Subcutaneous abdominal adipose tissue (tissue), 5 donors: ENCODE measurements at regions not wholly inside any gene's neighbourhood (a gene's known extent, or its start where the extent isn't known, plus 50 kb on each side); places are given as distances from the start of the nearest gene placed in this dataset.

Experiments
- H3K27ac ChIP-seq: one replicate; pipeline ENCODE4 v1.7.0; 2013; ENCODE audit warnings: low read depth, mild to moderate bottlenecking, inconsistent platforms, low read length, moderate library complexity
- H3K27me3 ChIP-seq, 5 donors: one replicate each; pipeline ENCODE4 v1.7.0; 2013; ENCODE audit warnings: low read length in 5 of 5, inconsistent platforms in 1 of 5; ENCODE audit not compliant: control insufficient read depth in 5 of 5, insufficient read depth in 4 of 5
- H3K36me3 ChIP-seq, 5 donors: one replicate each; pipeline ENCODE4 v1.7.0; 2013; ENCODE audit warnings: low read length in 5 of 5; ENCODE audit not compliant: control insufficient read depth in 5 of 5, insufficient read depth in 5 of 5
- H3K4me1 ChIP-seq, 5 donors: one replicate each; pipeline ENCODE4 v1.7.0; 2013; ENCODE audit warnings: low read length in 5 of 5, mild to moderate bottlenecking in 3 of 5, moderate library complexity in 1 of 5; ENCODE audit not compliant: control insufficient read depth in 5 of 5, insufficient read depth in 5 of 5
- H3K4me3 ChIP-seq, 5 donors: one replicate each; pipeline ENCODE4 v1.7.0; 2013; ENCODE audit warnings: low read length in 5 of 5, low read depth in 1 of 5
- H3K9ac ChIP-seq, 5 donors: one replicate each; pipeline ENCODE4 v1.7.0; 2013; ENCODE audit warnings: low read length in 5 of 5, mild to moderate bottlenecking in 4 of 5, moderate library complexity in 3 of 5
- H3K9me3 ChIP-seq, 5 donors: one replicate each; pipeline ENCODE4 v1.7.0; 2013; ENCODE audit warnings: low read length in 5 of 5; ENCODE audit not compliant: control insufficient read depth in 5 of 5
- donor health status: healthy.
- donor health status: healthy.
- donor health status: healthy.
- donor health status: healthy.
- donor health status: healthy.

DNA sequence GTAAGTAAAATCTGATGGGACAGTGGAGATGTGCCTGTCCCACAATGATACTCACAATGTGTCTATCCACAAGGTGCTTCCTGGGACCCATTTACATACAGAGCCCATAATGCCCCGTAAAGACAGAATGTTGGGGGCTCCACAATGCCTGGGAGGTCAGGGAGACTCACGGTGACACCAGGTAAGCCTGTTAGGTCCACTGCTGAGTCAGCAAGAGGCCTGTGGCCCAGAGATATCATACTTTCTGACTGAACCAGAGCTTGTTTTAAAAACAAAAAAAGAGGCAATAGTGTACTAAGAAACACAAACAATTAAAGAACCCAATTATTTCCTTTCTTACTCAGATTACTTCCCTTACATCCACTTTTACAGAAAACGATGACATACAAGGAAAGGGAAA lies 771.1 kb upstream of the ID2 start:
- Histone ChIP-seq H3K9ac (no peak overlapping the region), H3K27me3 (no peaks in the 10 kb centered on the region), H3K4me3 (no peak overlapping the region), H3K9me3 (no peaks in the 10 kb centered on the region), H3K27ac (no peak overlapping the region), H3K4me1 (peaks cover 0 to 7% (median 5%) of the 10 kb centered on the region in 5 donors), H3K36me3 (no peaks in the 10 kb centered on the region)

DNA sequence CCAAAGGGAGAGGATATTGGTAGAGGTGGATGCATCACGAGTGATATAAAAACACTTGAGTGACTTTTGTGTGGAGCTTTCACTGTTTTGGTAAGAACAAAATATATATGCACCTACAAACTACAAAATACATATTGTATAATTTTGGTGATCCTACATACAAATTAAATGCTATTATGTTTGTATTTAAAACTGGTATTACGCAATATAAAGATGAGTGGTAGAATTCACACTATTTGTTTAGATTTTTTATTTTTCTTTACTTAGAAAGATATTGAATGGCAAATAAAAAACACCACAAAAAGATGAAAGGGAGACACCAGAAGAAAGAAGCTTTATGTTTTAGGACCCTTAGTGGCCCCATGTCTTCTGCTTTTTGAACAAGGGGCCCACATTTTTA lies 770.7 kb upstream of the ID2 start:
- H3K9ac ChIP-seq, result no peak overlapping the region
- H3K9me3 ChIP-seq, result no peaks in the 10 kb centered on the region
- H3K4me1 ChIP-seq, result peaks cover 0 to 8% (median 6%) of the 10 kb centered on the region in 5 donors
- no peaks in the 10 kb centered on the region for H3K36me3 ChIP-seq
- no peak overlapping the region for H3K4me3 ChIP-seq
- no peak overlapping the region for H3K27ac ChIP-seq
- H3K27me3 ChIP-seq, result no peaks in the 10 kb centered on the region

DNA sequence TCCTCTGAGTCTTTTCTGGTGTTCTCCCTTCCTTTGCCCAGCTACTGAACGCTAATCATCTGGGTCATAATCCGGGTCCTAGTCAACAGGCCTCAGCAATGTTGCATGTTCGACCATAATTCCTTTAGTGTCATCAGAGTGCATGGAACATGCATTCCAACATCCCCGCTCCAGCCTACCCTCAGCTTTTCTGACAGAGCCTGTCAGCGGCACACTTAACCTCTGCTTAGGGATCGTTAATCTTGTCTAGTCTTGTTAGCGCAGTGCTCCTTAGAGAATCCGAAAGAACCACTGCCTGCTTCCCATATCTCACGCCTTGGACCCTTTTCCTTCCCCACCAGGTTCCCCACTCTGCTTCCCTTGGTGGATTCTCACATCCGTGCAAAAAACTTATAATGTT lies 767.9 kb upstream of the ID2 start:
- Histone ChIP-seq H3K4me1 (peaks cover 0 to 8% (median 6%) of the 10 kb centered on the region in 5 donors), H3K36me3 (no peaks in the 10 kb centered on the region), H3K4me3 (no peak overlapping the region), H3K9ac (no peak overlapping the region), H3K27me3 (no peaks in the 10 kb centered on the region), H3K9me3 (no peaks in the 10 kb centered on the region), H3K27ac (no peak overlapping the region)

DNA sequence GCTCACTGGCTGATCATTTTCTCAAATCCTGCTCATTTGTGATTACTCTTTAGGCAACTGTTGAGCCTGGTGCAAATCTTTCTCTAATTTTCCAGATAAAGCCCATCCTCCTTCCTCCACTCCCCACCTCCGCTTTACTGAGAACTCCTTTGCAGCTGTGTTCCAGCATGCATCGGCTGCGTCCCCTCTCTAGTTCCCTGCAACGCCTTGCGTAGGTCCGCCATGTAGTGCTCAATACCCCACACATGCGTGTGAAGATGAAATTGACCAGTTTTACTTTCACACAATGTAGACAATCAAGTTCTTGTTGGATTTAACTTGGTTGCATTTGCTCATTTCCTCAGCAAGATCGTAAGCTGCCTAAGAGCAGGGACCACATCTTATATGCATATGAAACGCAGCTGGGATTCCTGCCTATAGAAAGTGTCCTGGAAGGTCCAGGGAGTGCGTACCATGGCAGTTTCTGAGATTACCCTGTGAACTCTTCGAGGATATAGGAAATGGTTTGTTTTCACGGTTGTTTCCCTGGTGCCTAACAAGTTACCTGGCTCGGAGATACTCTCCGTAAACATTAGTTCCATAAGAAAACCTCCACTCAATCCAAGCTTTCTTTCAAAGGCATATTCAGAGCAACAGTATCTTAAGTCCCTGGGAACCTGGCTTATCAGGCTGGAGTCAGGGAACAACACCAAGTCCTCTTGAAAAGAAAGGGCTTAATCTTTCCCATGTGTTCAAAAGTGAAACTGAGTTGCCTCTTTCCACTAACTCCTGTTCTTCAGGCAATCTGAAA lies 766.4 kb upstream of the ID2 start:
- Histone ChIP-seq H3K4me1 (peaks cover 0 to 8% (median 6%) of the 10 kb centered on the region in 5 donors), H3K27me3 (no peaks in the 10 kb centered on the region), H3K9me3 (no peaks in the 10 kb centered on the region), H3K27ac (no peak overlapping the region), H3K36me3 (no peaks in the 10 kb centered on the region), H3K4me3 (peak overlapping the region; percentile 43 to 69 (median 53)), H3K9ac (peak overlapping the region in 2 of 5 donors; percentile 34 to 70)

DNA sequence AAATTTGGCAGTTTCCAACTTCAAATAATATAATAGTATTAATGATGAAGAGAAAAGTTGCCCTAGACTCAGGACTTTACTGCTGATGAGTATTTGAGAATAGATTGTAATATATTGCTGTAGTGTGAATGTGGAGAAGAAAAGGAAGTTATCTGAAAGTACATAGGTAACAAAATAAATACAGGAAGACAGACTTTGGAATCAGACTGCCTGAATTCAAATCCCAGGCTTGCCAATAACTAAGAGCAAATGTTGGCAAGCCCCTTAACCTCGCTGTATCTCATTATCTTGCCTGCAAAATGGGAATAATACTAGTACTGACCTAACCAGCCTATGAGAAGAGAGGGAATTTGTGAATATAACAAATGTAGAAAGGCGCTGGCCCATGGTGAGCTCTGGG lies 765.2 kb upstream of the ID2 start:
- Histone ChIP-seq H3K9ac (no peak overlapping the region), H3K9me3 (no peaks in the 10 kb centered on the region), H3K27me3 (no peaks in the 10 kb centered on the region), H3K4me1 (peaks cover 0 to 8% (median 6%) of the 10 kb centered on the region in 5 donors), H3K36me3 (no peaks in the 10 kb centered on the region), H3K4me3 (no peak overlapping the region), H3K27ac (no peak overlapping the region)

DNA sequence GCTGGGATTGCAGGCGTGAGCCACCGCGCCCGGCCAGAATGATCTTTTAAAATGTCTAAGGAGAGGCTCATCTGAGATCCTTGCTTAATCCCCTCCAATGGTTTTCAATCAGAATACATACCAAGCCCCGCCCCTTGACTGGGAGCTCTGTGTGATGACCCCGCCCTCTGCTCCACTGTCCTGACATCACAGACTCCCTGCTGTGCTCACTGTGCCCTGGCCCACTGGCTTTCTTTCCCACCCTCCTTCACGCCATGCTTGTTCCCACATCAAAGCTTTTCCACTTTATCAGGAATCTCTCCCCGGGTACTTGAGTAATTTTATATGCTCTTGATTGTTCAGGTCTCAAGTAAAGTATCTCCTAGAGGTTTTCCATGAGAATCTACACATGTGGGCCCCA lies 762.3 kb upstream of the ID2 start:
- Histone ChIP-seq H3K27me3 (no peaks in the 10 kb centered on the region), H3K9ac (no peak overlapping the region), H3K36me3 (no peaks in the 10 kb centered on the region), H3K4me1 (peaks cover 0 to 8% (median 6%) of the 10 kb centered on the region in 5 donors), H3K9me3 (peaks cover 0 to 8% (median 4%) of the 10 kb centered on the region in 5 donors), H3K4me3 (no peak overlapping the region), H3K27ac (no peak overlapping the region)

DNA sequence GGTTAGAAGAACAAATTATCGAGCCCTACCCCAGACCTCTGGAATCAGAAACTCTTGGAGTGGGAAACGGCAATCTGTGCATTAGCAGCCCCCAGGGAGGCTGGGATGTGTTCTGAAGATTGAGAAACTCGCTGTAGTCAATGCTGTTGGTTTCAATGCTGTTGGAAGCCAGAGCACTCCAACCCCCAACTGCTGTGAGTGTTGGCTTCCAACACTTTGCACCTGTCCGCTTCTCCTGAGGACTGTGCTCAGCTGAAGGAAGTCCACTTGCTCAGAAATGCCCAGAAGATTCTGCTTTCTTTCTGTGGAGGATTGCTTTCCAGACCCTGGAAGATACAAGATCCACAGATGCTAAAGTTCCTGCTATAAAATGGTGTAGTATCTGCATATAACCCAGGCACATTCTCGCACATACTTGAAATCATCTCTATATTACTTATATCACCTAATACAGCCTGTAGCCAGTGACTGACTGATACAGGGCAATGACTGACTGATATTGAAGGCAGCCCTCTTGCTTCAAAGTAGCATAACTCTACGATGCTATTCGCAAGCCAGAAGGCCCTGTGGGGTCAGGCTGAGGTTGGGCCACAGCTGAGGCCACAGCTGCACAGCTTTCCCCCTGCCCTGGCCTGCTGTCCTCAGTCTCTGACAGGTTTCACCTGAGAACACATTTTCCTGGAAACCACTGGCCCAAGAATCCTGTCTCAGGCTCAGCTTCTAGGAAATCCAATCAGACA lies 757.7 kb upstream of the ID2 start:
- Histone ChIP-seq H3K27me3 (no peaks in the 10 kb centered on the region), H3K36me3 (no peaks in the 10 kb centered on the region), H3K4me3 (no peak overlapping the region), H3K9ac (no peak overlapping the region), H3K4me1 (no peaks in the 10 kb centered on the region), H3K27ac (no peak overlapping the region), H3K9me3 (peaks cover 0 to 8% (median 4%) of the 10 kb centered on the region in 5 donors)

DNA sequence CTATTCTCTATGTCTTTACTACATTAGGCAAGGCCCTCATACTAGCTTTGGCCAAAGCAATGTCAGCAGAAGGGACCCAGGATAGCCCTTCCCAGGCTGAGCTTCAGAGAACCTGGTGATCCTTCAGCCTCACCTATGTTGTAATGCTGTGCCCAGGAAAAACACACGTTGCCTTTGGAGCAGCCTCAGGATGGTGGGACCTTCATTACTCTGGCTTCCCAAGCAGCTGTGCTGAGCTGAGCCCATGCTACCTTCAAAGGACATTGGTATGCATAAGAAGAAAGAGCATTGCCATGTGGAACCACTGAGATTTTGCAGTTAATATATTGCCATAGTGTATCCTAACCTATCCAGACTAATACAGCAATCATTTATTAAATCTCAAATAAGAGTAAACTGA lies 756.4 kb upstream of the ID2 start:
- no peak overlapping the region for H3K4me3 ChIP-seq
- H3K9me3 ChIP-seq, result peaks cover 0 to 8% (median 4%) of the 10 kb centered on the region in 5 donors
- no peak overlapping the region for H3K9ac ChIP-seq
- no peaks in the 10 kb centered on the region for H3K4me1 ChIP-seq
- no peak overlapping the region for H3K27ac ChIP-seq
- no peaks in the 10 kb centered on the region for H3K27me3 ChIP-seq
- H3K36me3 ChIP-seq, result no peaks in the 10 kb centered on the region

DNA sequence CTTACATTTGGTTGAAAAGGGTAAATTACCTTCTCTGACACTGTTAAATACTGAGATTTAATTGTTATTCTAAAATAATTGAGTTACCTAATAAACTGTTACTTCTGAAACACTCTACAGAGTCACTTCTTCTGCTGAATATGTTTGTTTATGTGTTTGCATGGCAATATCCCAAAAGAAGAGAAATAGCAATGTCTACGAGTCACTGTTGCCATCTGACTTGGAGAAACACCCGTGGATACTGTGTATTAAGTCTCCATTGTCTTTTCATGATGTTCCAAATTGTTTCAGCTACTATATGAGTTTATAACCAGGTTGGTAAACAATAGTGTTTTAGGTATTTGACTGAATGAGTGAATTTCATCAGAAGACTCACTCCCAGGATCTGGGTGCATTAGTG lies 754.2 kb upstream of the ID2 start:
- Histone ChIP-seq H3K36me3 (no peaks in the 10 kb centered on the region), H3K4me1 (no peaks in the 10 kb centered on the region), H3K27me3 (no peaks in the 10 kb centered on the region), H3K4me3 (no peak overlapping the region), H3K9ac (no peak overlapping the region), H3K9me3 (peaks cover 0 to 5% (median 4%) of the 10 kb centered on the region in 5 donors), H3K27ac (no peak overlapping the region)

DNA sequence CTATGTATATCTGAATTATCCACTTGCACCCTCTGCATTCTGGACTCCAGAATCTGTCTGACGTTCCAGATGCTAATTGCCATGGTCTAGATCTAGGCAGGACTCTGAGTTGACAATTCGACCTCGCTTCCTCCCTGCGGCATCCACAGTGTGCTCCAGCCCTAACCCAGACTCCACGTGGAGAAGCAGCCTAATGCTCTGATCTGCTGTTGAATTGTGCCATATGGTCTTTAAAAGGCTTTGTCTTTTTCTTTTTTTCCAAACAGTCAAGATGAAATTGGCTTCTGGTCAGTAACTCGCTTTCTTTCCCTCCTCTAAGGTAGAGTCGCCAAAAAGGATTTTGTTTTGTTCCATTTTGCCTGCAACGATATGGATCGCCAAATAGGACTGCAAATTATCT lies 752.6 kb upstream of the ID2 start:
- Histone ChIP-seq H3K27ac (no peak overlapping the region), H3K4me1 (no peaks in the 10 kb centered on the region), H3K9ac (no peak overlapping the region), H3K9me3 (no peaks in the 10 kb centered on the region), H3K27me3 (no peaks in the 10 kb centered on the region), H3K4me3 (no peak overlapping the region), H3K36me3 (no peaks in the 10 kb centered on the region)
